ENCODE measurements at regions not wholly inside any gene's neighbourhood (a gene's known extent, or its start where the extent isn't known, plus 50 kb on each side); places are given as distances from the start of the nearest gene placed in this dataset.

DNA sequence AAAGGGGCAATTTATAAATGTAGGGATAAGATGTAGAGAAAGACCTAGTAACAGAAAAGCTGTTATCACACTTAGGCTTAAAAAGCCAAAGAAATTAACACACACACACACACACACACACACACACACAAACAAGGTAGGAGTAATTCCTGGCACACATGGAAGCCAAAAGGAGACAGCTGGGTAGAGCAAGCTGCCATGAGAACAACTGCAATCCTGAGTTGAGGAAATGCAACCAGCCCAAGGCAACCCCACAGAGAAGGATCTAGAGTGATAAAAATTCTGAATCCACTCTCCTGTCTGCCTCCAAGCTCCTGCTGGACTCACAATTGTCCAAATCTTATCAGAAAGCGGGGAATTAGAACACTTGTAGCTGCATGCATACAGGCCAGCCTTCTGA lies 229.1 kb upstream of the DGKB start:
- Mint-ChIP-seq H3K27ac (no peak overlapping the region), H3K4me3 (no peak overlapping the region), H3K27me3 (ENCODE audit: low read depth) (no peaks in the 10 kb centered on the region), H3K36me3 (ENCODE audit: insufficient read depth in 1 of 3, low read depth in 3 of 3) (no peaks in the 10 kb centered on the region), H3K4me1 (peaks cover 4 to 6% of the 10 kb centered on the region in 2 experiments; a peak in 3 of 4 replicates), H3K9me3 (no peaks in the 10 kb centered on the region)
- Histone ChIP-seq H2BK12ac (ENCODE audit: insufficient read length, low read depth, low read length) (no peak overlapping the region), H2AFZ (ENCODE audit: low read length) (no peak overlapping the region), H4K20me1 (ENCODE audit: control insufficient read depth, insufficient read depth, insufficient read length) (no peaks in the 10 kb centered on the region), H2BK15ac (ENCODE audit: low read depth, low read length) (no peak overlapping the region), H3K4ac (ENCODE audit: low read depth, low read length) (no peak overlapping the region), H3K9me3 (ENCODE audit: control insufficient read depth, low read depth, low read length) (no peaks in the 10 kb centered on the region), H2BK5ac (ENCODE audit: insufficient read length, low read length) (no peak overlapping the region), H3K9ac (ENCODE audit: extremely low read depth, insufficient read length, low read length) (no peak overlapping the region), H3K56ac (ENCODE audit: insufficient read length, low read depth, low read length) (no peak overlapping the region), H2AK5ac (ENCODE audit: insufficient read length, low read length) (no peak overlapping the region), H3K4me1 (ENCODE audit: insufficient read depth, low read length) (no peaks in the 10 kb centered on the region), H4K8ac (replicated peaks; ENCODE audit: insufficient read length, low read depth, low read length) (no peak overlapping the region), H2BK120ac (ENCODE audit: low read depth, low read length, poor library complexity, severe bottlenecking) (no peak overlapping the region), H3K18ac (ENCODE audit: insufficient read length, low read depth, low read length) (no peak overlapping the region), H3K4me2 (ENCODE audit: insufficient read depth, insufficient read length, low read length) (no peak overlapping the region), H4K5ac (ENCODE audit: insufficient read length, low read depth, low read length) (no peak overlapping the region), H3T11ph (ENCODE audit: low read length) (no peak overlapping the region), H3K23me2 (ENCODE audit: insufficient read length, low read depth, low read length, poor library complexity, severe bottlenecking) (no peaks in the 10 kb centered on the region), H2BK20ac (ENCODE audit: low read depth, low read length, poor library complexity, severe bottlenecking) (no peak overlapping the region), H3K27ac (ENCODE audit: insufficient read length, low read depth, low read length) (no peak overlapping the region), H3K23ac (ENCODE audit: insufficient read length, low read depth, low read length) (no peak overlapping the region), H3K79me2 (ENCODE audit: insufficient read depth, low read length) (no peaks in the 10 kb centered on the region), H3K27me3 (ENCODE audit: insufficient read depth, low read length) (no peaks in the 10 kb centered on the region), H3K14ac (ENCODE audit: insufficient read depth, low read length) (no peak overlapping the region), H3K79me1 (ENCODE audit: insufficient read depth, low read depth, low read length, poor library complexity, severe bottlenecking) (no peaks in the 10 kb centered on the region), H4K91ac (ENCODE audit: insufficient read length, low read depth, low read length) (no peak overlapping the region)
- no CpG with 5 or more reads among the region's 1 CpG for WGBS (ENCODE audit: extremely low coverage, insufficient read length, low lambda C conversion rate)
- TF ChIP-seq, protein P1, sequence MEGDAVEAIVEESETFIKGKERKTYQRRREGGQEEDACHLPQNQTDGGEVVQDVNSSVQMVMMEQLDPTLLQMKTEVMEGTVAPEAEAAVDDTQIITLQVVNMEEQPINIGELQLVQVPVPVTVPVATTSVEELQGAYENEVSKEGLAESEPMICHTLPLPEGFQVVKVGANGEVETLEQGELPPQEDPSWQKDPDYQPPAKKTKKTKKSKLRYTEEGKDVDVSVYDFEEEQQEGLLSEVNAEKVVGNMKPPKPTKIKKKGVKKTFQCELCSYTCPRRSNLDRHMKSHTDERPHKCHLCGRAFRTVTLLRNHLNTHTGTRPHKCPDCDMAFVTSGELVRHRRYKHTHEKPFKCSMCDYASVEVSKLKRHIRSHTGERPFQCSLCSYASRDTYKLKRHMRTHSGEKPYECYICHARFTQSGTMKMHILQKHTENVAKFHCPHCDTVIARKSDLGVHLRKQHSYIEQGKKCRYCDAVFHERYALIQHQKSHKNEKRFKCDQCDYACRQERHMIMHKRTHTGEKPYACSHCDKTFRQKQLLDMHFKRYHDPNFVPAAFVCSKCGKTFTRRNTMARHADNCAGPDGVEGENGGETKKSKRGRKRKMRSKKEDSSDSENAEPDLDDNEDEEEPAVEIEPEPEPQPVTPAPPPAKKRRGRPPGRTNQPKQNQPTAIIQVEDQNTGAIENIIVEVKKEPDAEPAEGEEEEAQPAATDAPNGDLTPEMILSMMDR (conservative IDR thresholded peaks at IDR 0.05), result no peak
- DNase-seq, result no peak

Data from H9 (cell line).